ENCODE measurements at regions not wholly inside any gene's neighbourhood (a gene's known extent, or its start where the extent isn't known, plus 50 kb on each side); places are given as distances from the start of the nearest gene placed in this dataset.

DNA sequence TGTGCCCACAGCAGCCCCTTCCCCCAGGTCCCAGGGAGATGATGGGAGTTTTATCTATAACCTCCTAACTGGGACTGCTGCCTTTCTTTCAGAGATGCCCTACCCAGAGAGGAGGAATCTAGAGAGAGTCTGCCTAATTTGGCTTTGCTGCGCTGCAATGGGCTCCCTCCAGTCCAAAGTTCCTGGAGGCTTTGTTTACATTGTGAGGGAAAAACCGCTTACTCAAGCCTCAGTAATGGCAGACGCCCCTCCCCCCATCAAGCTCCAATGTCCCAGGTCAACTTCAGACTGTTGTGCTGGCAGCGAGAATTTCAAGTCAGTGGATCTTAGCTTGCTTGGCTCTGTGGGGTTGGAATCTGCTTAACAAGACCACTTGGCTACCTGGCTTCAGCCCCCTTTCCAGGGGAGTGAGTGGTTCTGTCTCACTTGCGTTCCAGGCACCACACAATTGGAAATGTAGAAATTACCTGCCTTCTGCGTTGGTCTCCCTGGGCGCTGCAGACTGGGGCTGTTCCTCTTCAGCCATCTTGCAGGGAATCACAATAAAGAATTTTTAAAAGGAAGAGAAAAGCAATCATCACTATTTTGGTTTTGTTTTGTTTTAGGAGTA, 262.5 kb downstream of the FOXG1 start:
- H4K5ac ChIP-seq (ENCODE audit: insufficient read length, low read depth, low read length): peak overlapping the region; percentile 60
- no peak overlapping the region for H3K23ac ChIP-seq (ENCODE audit: insufficient read length)
- H2BK5ac ChIP-seq (ENCODE audit: low read depth, low read length): no peak overlapping the region
- no peaks in the 10 kb centered on the region for H3K27me3 ChIP-seq (replicated peaks in 1 of 4; ENCODE audit: control insufficient read depth in 3 of 4, extremely low read depth in 1 of 4, insufficient read depth in 3 of 4, low read length in 3 of 4)
- no peaks in the 10 kb centered on the region for H3K36me3 ChIP-seq (ENCODE audit: control insufficient read depth in 2 of 4, insufficient read depth in 4 of 4, low read length in 3 of 4)
- no peak overlapping the region for H3K14ac ChIP-seq (ENCODE audit: insufficient read length)
- H2BK20ac ChIP-seq (ENCODE audit: low read length): no peak overlapping the region
- 59% methylated on average over 7 of the region's 7 CpGs; no CpG with 5 or more reads in 1 of the 2 experiments for WGBS, 2 experiments (ENCODE audit: extremely low coverage in 1 of 2, insufficient coverage in 1 of 2, insufficient read length in 1 of 2, insufficient replicate concordance in 2 of 2, low coverage in 1 of 2, low lambda C conversion rate in 2 of 2, missing lambda C conversion rate in 1 of 2)
- H2BK120ac ChIP-seq (replicated peaks; ENCODE audit: low read depth, low read length): no peak overlapping the region
- H4K91ac ChIP-seq (replicated peaks; ENCODE audit: insufficient read length, low read length): no peak overlapping the region
- H3K79me1 ChIP-seq (ENCODE audit: low read depth, low read length): no peaks in the 10 kb centered on the region
- H3K4me3 ChIP-seq (ENCODE audit: extremely low read depth in 1 of 4, insufficient read depth in 2 of 4, low read depth in 3 of 4, low read length in 4 of 4): peak overlapping the region in 1 of 4 experiments; percentile 13; a peak in 1 of 8 replicates
- CTCF ChIA-PET (ENCODE audit: partially characterized antibody): interaction anchor here (0.8 to 1.6 kb wide), 2 partner anchors 12 to 1237 kb away, joined by 3 read pairs; no protein-coding TSS in a partner anchor
- peaks cover 0 to 9% (median 8%) of the 10 kb centered on the region in 4 experiments; a peak in 5 of 7 replicates for H3K4me1 ChIP-seq (replicated peaks in 1 of 4; ENCODE audit: control insufficient read depth in 3 of 4, insufficient read depth in 4 of 4, low read length in 3 of 4)
- FAIRE-seq (peak; percentile 62), DNase-seq (ENCODE audit: low read depth in 1 of 2, low spot score in 2 of 2) (peak; percentile 56 to 59)
- no peaks in the 10 kb centered on the region for H3K9me3 ChIP-seq (ENCODE audit: insufficient read depth in 2 of 2, low read depth in 1 of 2, low read length in 1 of 2)
- H2BK12ac ChIP-seq (ENCODE audit: low read depth, low read length): peak overlapping the region; percentile 46; the same call in 1 of the 2 replicates
- H2AFZ ChIP-seq (ENCODE audit: low read length): peak overlapping the region; percentile 99
- no peak overlapping the region; a peak in 1 of 7 replicates for H3K9ac ChIP-seq (replicated peaks in 1 of 4; ENCODE audit: extremely low read depth in 1 of 4, low read depth in 3 of 4, low read length in 3 of 4)
- H3K4ac ChIP-seq (replicated peaks; ENCODE audit: insufficient read length, low read depth, low read length): no peak overlapping the region
- H3K27ac ChIP-seq (ENCODE audit: low read depth, low read length): no peak overlapping the region; the same call in 1 of the 2 replicates
- H3K18ac ChIP-seq (ENCODE audit: extremely low read depth, low read length): peak overlapping the region; percentile 63
- H2AK5ac ChIP-seq (ENCODE audit: low read depth, low read length): no peak overlapping the region
- H3K79me2 ChIP-seq (ENCODE audit: control insufficient read depth in 1 of 2, insufficient read depth in 2 of 2, low read length in 2 of 2): no peaks in the 10 kb centered on the region
- peak overlapping the region; percentile 91; the same call in 1 of the 2 replicates for H4K8ac ChIP-seq (ENCODE audit: extremely low read depth, insufficient read depth, low read length)
- H4K20me1 ChIP-seq (replicated peaks in 1 of 2; ENCODE audit: control insufficient read depth in 1 of 2, insufficient read depth in 2 of 2, low read length in 2 of 2): no peaks in the 10 kb centered on the region
- H2BK15ac ChIP-seq (ENCODE audit: low read length): no peak overlapping the region
- peak; percentile 88 for TF ChIP-seq ASH2L (IDR thresholded peaks at IDR 0.05; ENCODE audit: low read length)
- peak; percentile 43; the same call in 1 of the 2 replicates for TF ChIP-seq MAFK (IDR thresholded peaks at IDR 0.05; ENCODE audit: low read depth, low read length)
- TF ChIP-seq YY1 (IDR thresholded peaks at IDR 0.05; ENCODE audit: low read depth, low read length): peak; percentile 77
- TF ChIP-seq SRF (IDR thresholded peaks at IDR 0.05; ENCODE audit: low read depth, low read length): 0 out of 2 replicates have a peak, but pooled peaks have one; percentile 7
- TF ChIP-seq SP1 (IDR thresholded peaks at IDR 0.05; ENCODE audit: low read depth, low read length): peak; percentile 79
- TF ChIP-seq SIX5 (IDR thresholded peaks at IDR 0.05; ENCODE audit: low read depth, low read length): no peak
- no peak for TF ChIP-seq SAP30 (IDR thresholded peaks at IDR 0.05; ENCODE audit: insufficient read depth, insufficient replicate concordance, low read length)
- TF ChIP-seq BACH1 (IDR thresholded peaks at IDR 0.05; ENCODE audit: low read length): peak; percentile 71
- TF ChIP-seq SIRT6 (IDR thresholded peaks at IDR 0.05; ENCODE audit: low read length): no peak
- TF ChIP-seq RBBP5 (IDR thresholded peaks at IDR 0.05; ENCODE audit: borderline replicate concordance, low read depth, low read length): peak; percentile 72; the same call in 1 of the 2 replicates
- H3K23me2 ChIP-seq (ENCODE audit: low read depth, low read length): no peaks in the 10 kb centered on the region
- peak overlapping the region; percentile 36 to 50; a peak in 3 of 4 replicates for H3K4me2 ChIP-seq (ENCODE audit: insufficient read depth in 1 of 2, low read depth in 2 of 2, low read length in 2 of 2)
- POLR2A ChIA-PET (ENCODE audit: partially characterized antibody): no interaction called here
- H3K56ac ChIP-seq (replicated peaks; ENCODE audit: insufficient read length, low read depth, low read length): no peak overlapping the region
